ENCODE measurements at regions not wholly inside any gene's neighbourhood (a gene's known extent, or its start where the extent isn't known, plus 50 kb on each side); places are given as distances from the start of the nearest gene placed in this dataset.

DNA sequence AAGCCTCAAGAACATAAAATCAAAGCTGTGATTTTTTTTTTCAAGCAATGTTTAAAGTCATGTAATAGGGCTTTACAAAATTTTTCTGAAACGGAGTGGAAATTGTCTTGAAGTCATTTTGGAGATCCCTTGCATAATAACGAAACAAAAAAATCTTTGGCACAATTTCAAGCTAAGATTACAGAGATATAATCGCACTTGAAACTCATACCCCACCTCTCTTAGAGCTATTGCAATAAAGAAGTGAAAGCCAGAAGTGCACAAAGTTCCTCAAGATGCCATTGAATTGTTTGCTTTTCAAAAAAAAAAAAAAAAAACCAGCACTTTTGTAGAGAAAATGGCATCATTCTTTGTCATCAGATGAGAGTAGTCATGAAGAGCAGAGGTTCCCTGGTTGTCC, 152.3 kb downstream of the PAX3 start:
- WGBS, 2 experiments (ENCODE audit: insufficient coverage in 2 of 2) = 86 to 95% methylated on average over 1 to 2 of the region's 3 CpGs
- Histone ChIP-seq H3K27ac (ENCODE audit: low read depth, low read length, severe bottlenecking) (no peak overlapping the region), H3K4me1 (ENCODE audit: control insufficient read depth, insufficient read depth, low read length, poor library complexity, severe bottlenecking) (peaks cover 2% of the 10 kb centered on the region), H3K36me3 (ENCODE audit: control insufficient read depth, insufficient read depth, low read length) (no peaks in the 10 kb centered on the region), H3K4me3 (ENCODE audit: extremely low read depth, insufficient read depth, low read length, poor library complexity, severe bottlenecking) (no peak overlapping the region), H3K9me3 (ENCODE audit: control insufficient read depth, low read length) (no peaks in the 10 kb centered on the region)

DNA sequence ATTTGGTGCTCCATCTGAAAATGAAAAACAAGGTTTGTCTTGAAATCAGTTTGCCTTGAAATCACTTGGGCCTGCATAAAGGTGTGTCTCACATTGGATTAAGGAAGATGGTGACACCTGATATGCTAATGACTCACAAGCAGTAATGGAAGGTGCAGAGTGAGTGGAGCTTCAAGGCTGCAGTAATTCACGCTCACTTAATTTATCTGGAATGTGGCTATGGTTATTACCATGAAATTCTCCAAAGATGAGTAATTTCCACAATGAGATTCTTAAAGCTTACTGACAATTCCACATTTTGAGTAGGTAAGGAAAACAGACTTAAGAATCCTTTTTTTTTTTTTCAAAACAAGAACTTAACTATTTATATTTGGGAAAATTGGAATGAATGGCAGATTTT, 156.8 kb downstream of the PAX3 start:
- Histone ChIP-seq H3K9me3 (ENCODE audit: control insufficient read depth, low read length) (no peaks in the 10 kb centered on the region), H3K27ac (ENCODE audit: low read depth, low read length, severe bottlenecking) (no peak overlapping the region), H3K36me3 (ENCODE audit: control insufficient read depth, insufficient read depth, low read length) (no peaks in the 10 kb centered on the region), H3K4me3 (ENCODE audit: extremely low read depth, insufficient read depth, low read length, poor library complexity, severe bottlenecking) (no peak overlapping the region), H3K4me1 (ENCODE audit: control insufficient read depth, insufficient read depth, low read length, poor library complexity, severe bottlenecking) (peaks cover 7% of the 10 kb centered on the region)
- WGBS, 2 experiments (ENCODE audit: insufficient coverage in 2 of 2) = no CpG with 5 or more reads among the region's 1 CpG

DNA sequence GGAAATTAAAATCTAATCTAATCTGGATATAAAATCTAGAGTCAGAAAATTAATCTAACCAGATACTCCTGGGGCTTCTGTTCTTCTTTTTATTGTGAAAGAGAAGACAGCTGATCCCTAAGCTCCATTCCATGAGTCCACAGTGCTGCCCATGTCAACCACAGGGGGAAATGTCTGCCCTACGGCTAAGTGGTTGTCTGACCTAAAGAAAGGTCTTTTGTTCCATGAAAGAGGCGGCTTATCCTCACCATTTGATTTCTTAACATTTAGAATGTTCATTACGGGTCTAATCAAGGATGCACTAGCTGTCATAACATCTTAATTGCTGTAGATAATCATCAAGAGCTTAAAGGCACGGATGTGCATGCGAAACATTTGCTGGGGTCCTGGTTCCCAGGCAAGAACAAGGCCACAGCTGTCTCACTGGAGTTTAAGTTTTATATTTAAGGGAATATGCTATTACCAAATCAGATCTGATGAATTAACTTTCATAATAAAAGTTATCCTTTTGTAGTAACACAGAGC, 162.6 kb downstream of the PAX3 start:
- Histone ChIP-seq H3K27ac (ENCODE audit: low read depth, low read length, severe bottlenecking) (no peak overlapping the region), H3K4me1 (ENCODE audit: control insufficient read depth, insufficient read depth, low read length, poor library complexity, severe bottlenecking) (peaks cover 2% of the 10 kb centered on the region), H3K9me3 (ENCODE audit: control insufficient read depth, low read length) (no peaks in the 10 kb centered on the region), H3K4me3 (ENCODE audit: extremely low read depth, insufficient read depth, low read length, poor library complexity, severe bottlenecking) (no peak overlapping the region), H3K36me3 (ENCODE audit: control insufficient read depth, insufficient read depth, low read length) (no peaks in the 10 kb centered on the region)
- WGBS, 2 experiments (ENCODE audit: insufficient coverage in 2 of 2) = 20 to 72% methylated on average over 1 to 3 of the region's 5 CpGs

DNA sequence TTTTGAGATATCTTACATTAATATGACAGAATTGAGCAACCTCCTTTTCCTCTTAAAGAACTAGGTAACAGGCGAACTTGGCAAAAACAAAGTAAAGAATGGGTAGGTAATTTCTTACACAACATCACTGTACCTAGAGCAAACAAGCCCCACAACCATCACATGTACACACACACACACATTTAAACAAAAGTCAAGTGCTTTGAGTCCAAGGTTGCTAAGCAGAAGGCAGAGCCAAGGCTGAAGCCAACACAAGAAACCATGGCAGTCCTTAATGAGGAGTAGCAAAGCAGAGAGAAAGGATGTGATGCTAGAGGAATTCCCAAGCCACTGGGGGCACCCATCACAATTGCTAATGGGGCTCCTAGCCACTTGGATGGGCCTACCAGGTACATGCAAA, 164.1 kb downstream of the PAX3 start:
- Histone ChIP-seq H3K4me1 (ENCODE audit: control insufficient read depth, insufficient read depth, low read length, poor library complexity, severe bottlenecking) (no peaks in the 10 kb centered on the region), H3K9me3 (ENCODE audit: control insufficient read depth, low read length) (no peaks in the 10 kb centered on the region), H3K27ac (ENCODE audit: low read depth, low read length, severe bottlenecking) (no peak overlapping the region), H3K4me3 (ENCODE audit: extremely low read depth, insufficient read depth, low read length, poor library complexity, severe bottlenecking) (no peak overlapping the region), H3K36me3 (ENCODE audit: control insufficient read depth, insufficient read depth, low read length) (no peaks in the 10 kb centered on the region)
- WGBS, 2 experiments (ENCODE audit: insufficient coverage in 2 of 2) = no CpG with 5 or more reads among the region's 1 CpG

DNA sequence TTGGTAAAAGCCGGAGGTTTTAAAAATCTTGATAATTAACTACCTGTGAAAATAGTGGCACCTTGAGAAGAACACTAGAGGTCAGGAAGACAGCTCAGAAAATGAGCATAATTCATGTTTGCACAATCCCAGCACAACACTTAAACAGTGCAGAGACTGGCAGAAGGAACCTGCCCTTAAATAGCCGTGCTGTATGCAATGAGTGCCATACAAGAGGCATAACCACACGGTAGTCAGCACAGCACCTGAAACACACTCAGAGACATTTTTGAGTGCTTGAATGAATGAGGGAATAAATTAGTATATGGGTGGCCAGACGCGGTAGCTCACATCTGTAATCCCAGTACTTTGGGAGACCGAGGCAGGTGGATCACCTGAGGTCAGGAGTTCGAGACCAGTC, 164.9 kb downstream of the PAX3 start:
- Histone ChIP-seq H3K27ac (ENCODE audit: low read depth, low read length, severe bottlenecking) (no peak overlapping the region), H3K36me3 (ENCODE audit: control insufficient read depth, insufficient read depth, low read length) (no peaks in the 10 kb centered on the region), H3K4me1 (ENCODE audit: control insufficient read depth, insufficient read depth, low read length, poor library complexity, severe bottlenecking) (no peaks in the 10 kb centered on the region), H3K9me3 (ENCODE audit: control insufficient read depth, low read length) (no peaks in the 10 kb centered on the region), H3K4me3 (ENCODE audit: extremely low read depth, insufficient read depth, low read length, poor library complexity, severe bottlenecking) (no peak overlapping the region)
- 80 to 90% methylated on average over 1 to 5 of the region's 7 CpGs for WGBS, 2 experiments (ENCODE audit: insufficient coverage in 2 of 2)

DNA sequence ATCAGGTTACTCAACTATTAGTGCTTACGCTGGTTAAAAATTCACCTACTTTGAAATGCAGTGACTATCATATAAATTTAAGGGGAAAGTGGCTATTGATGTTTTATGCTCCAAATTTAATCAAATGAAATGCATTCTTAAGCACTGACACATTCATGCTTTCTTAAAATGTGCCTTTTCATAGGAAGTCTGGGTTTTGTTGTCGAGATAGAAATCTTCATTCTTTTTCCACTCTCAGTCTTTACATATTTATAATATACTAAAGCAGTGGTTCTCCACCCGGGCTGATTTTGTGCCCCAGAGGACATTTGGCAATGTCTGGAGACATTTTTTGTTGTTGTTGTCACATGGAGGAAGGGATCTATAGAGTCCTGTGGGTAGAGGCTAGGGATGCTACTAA, 167.9 kb downstream of the PAX3 start:
- no peak overlapping the region for H3K4me3 ChIP-seq (ENCODE audit: extremely low read depth, insufficient read depth, low read length, poor library complexity, severe bottlenecking)
- WGBS, 2 experiments (ENCODE audit: insufficient coverage in 2 of 2) = no CpG with 5 or more reads among the region's 3 CpGs
- H3K27ac ChIP-seq (ENCODE audit: low read depth, low read length, severe bottlenecking) = no peak overlapping the region

DNA sequence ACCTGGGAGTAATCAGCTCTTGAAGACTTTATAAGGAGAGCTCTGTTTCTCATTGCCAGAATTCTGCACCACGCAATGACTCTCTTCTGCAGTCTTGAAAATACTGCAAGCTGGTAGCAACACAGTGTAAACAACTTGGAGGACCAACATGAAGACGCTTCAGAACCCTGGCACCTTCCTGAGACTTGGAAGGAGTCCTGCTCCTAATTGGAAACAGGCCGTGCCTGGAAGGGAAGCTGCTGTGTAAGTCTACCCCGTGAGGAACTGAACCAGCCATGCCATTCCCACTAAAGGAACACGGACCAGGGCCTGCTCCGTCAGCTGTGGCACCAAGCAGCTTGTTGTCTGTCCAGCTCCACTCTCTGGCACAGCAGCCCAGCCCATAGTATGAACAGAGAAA, 171.1 kb downstream of the PAX3 start:
- Histone ChIP-seq H3K9me3 (ENCODE audit: control insufficient read depth, low read length) (no peaks in the 10 kb centered on the region), H3K4me1 (ENCODE audit: control insufficient read depth, insufficient read depth, low read length, poor library complexity, severe bottlenecking) (no peaks in the 10 kb centered on the region), H3K27ac (ENCODE audit: low read depth, low read length, severe bottlenecking) (no peak overlapping the region), H3K4me3 (ENCODE audit: extremely low read depth, insufficient read depth, low read length, poor library complexity, severe bottlenecking) (no peak overlapping the region), H3K36me3 (ENCODE audit: control insufficient read depth, insufficient read depth, low read length) (no peaks in the 10 kb centered on the region)
- 93 to 94% methylated on average over 4 to 6 of the region's 6 CpGs for WGBS, 2 experiments (ENCODE audit: insufficient coverage in 2 of 2)

More for the DNA sequence above, 167.9 kb downstream of the PAX3 start:
- no peaks in the 10 kb centered on the region for H3K36me3 ChIP-seq (ENCODE audit: control insufficient read depth, insufficient read depth, low read length)
- H3K4me1 ChIP-seq (ENCODE audit: control insufficient read depth, insufficient read depth, low read length, poor library complexity, severe bottlenecking) = no peaks in the 10 kb centered on the region
- no peaks in the 10 kb centered on the region for H3K9me3 ChIP-seq (ENCODE audit: control insufficient read depth, low read length)

DNA sequence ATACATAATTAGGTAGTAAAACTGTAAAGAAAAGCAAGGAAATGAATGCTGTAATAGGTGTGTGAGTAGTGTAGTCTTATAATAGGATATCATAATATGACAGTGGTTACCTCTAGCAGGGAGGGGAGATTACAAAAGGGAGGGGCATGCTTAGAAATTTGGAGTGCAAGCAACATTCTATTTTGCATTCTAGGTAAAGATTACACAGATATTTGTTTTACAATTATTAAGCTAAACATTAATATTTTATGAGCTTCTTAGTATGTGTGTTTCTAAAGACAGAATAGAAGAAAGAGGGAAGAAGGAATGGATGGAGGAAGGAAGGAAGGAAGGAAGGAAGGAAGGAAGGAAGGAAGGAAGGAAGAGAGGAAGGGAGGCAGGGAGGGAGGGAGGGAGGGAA, 177.9 kb downstream of the PAX3 start:
- Histone ChIP-seq H3K4me3 (ENCODE audit: extremely low read depth, insufficient read depth, low read length, poor library complexity, severe bottlenecking) (no peak overlapping the region), H3K36me3 (ENCODE audit: control insufficient read depth, insufficient read depth, low read length) (no peaks in the 10 kb centered on the region), H3K9me3 (ENCODE audit: control insufficient read depth, low read length) (no peaks in the 10 kb centered on the region), H3K27ac (ENCODE audit: low read depth, low read length, severe bottlenecking) (no peak overlapping the region), H3K4me1 (ENCODE audit: control insufficient read depth, insufficient read depth, low read length, poor library complexity, severe bottlenecking) (no peaks in the 10 kb centered on the region)

DNA sequence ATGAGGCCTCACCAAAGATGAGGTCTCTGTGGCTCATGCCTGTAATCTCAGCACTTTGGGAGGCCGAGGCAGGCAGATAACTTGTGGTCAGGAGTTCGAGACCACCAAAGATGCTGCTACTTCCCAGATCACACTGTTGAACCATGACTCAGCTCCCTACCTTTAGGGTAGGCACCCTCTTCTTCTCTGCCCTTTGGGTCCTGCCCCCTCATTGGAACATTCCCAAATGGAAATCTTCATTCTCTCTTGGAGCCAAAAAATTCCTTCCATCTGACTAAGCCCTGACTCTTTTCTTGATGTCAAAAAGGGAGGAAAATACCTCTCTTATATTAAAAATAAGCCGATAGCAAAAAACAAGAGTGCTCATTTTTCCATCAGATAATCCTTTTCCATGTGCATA, 183.5 kb downstream of the PAX3 start:
- Histone ChIP-seq H3K4me1 (ENCODE audit: control insufficient read depth, insufficient read depth, low read length, poor library complexity, severe bottlenecking) (no peaks in the 10 kb centered on the region), H3K4me3 (ENCODE audit: extremely low read depth, insufficient read depth, low read length, poor library complexity, severe bottlenecking) (no peak overlapping the region), H3K27ac (ENCODE audit: low read depth, low read length, severe bottlenecking) (no peak overlapping the region), H3K9me3 (ENCODE audit: control insufficient read depth, low read length) (no peaks in the 10 kb centered on the region), H3K36me3 (ENCODE audit: control insufficient read depth, insufficient read depth, low read length) (no peaks in the 10 kb centered on the region)
- WGBS, 2 experiments (ENCODE audit: insufficient coverage in 2 of 2) = 93 to 100% methylated on average over 2 of the region's 3 CpGs

DNA sequence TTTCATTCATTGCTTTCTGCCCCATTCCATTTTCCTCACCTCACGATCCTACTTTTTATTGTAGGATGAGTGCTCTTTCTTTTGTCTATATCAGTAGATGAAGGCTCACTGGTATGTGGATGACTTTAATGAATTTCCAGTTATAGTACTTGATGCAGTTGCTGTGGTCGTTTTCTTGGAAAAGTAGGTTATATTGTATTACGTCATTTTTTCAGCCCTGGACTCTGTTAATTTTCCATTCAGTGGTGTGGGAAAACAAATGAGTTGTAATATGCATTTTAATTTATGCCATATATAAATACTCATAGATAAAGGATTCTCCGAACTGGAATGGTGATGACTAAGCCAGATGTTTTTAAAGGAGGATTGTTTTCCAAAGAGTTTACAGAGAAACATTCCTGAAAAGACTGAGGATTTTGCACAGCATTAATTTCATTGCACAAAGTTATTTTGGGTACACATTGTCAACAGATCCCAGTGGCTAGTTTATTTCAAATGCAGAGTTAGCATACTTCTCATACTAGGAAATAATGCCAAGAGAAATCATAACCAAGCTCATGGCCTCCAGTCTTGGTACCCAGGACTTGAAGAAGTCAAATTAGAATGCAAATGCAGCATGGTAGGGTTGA, 189.7 kb downstream of the PAX3 start:
- Histone ChIP-seq H3K36me3 (ENCODE audit: control insufficient read depth, insufficient read depth, low read length) (no peaks in the 10 kb centered on the region), H3K27ac (ENCODE audit: low read depth, low read length, severe bottlenecking) (no peak overlapping the region), H3K4me1 (ENCODE audit: control insufficient read depth, insufficient read depth, low read length, poor library complexity, severe bottlenecking) (peaks cover 3% of the 10 kb centered on the region), H3K9me3 (ENCODE audit: control insufficient read depth, low read length) (no peaks in the 10 kb centered on the region), H3K4me3 (ENCODE audit: extremely low read depth, insufficient read depth, low read length, poor library complexity, severe bottlenecking) (no peak overlapping the region)
- WGBS, 2 experiments (ENCODE audit: insufficient coverage in 2 of 2) = no CpG with 5 or more reads among the region's 4 CpGs

DNA sequence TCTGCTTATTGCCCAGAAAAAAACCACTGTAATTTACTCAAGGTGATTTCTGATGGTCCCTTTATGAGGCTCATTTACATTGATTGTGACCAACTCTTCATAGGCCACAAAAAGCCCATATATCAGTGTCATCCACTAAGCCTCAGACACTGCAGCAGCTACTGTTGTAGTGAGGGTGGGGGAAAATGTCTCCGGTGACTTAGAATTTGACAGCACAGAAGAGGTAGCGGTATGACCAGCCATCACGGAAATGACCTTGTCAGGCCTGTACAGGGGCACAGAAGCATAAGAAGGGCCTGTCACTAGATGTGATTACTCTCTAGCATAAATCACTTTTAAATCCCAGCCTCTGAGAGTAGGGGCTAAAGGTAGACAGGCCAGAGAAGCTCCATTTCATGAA, 190.3 kb downstream of the PAX3 start:
- H3K36me3 ChIP-seq (ENCODE audit: control insufficient read depth, insufficient read depth, low read length) = no peaks in the 10 kb centered on the region
- H3K27ac ChIP-seq (ENCODE audit: low read depth, low read length, severe bottlenecking) = no peak overlapping the region
- WGBS, 2 experiments (ENCODE audit: insufficient coverage in 2 of 2) = 80 to 100% methylated on average over 1 to 3 of the region's 3 CpGs
- no peaks in the 10 kb centered on the region for H3K9me3 ChIP-seq (ENCODE audit: control insufficient read depth, low read length)
- H3K4me1 ChIP-seq (ENCODE audit: control insufficient read depth, insufficient read depth, low read length, poor library complexity, severe bottlenecking) = peaks cover 3% of the 10 kb centered on the region
- H3K4me3 ChIP-seq (ENCODE audit: extremely low read depth, insufficient read depth, low read length, poor library complexity, severe bottlenecking) = no peak overlapping the region
